ENCODE measurements at regions not wholly inside any gene's neighbourhood (a gene's known extent, or its start where the extent isn't known, plus 50 kb on each side); places are given as distances from the start of the nearest gene placed in this dataset.
A peak's percentile ranks its signal among the peaks of the same experiment; 100 is the strongest.
"Not testable (repeated sequence)": the region's sequence is repeated elsewhere in the genome, so short reads cannot be mapped to it uniquely, and the experiment has no call there.

GRCh38 chr14:34139160-34140121 lies 188.6 kb upstream of the EGLN3 start:
- H3K27me3 ChIP-seq (ENCODE audit: control insufficient read depth in 2 of 2, insufficient read depth in 2 of 2, low read length in 2 of 2); CTCF ChIA-PET (ENCODE audit: low intra/inter-chr PET ratio); BruUV-seq (replicated peaks); H3K4me3 ChIP-seq; H3K9me1 ChIP-seq (ENCODE audit: control insufficient read depth, insufficient read depth, low read length); H3K36me3 ChIP-seq (ENCODE audit: control insufficient read depth, insufficient read depth, low read length); H3K79me2 ChIP-seq (ENCODE audit: control insufficient read depth, insufficient read depth, low read length); in situ Hi-C loops (cut with MboI); H3K4me1 ChIP-seq (replicated peaks in 1 of 2; ENCODE audit: control insufficient read depth in 2 of 2, insufficient read depth in 2 of 2, low read length in 2 of 2); H3K9me3 ChIP-seq (replicated peaks; ENCODE audit: control insufficient read depth, insufficient read depth, low read depth, low read length); H4K20me1 ChIP-seq (replicated peaks; ENCODE audit: control insufficient read depth, insufficient read depth, low read length); TF ChIP-seq REST (CRISPR knock-in tag; IDR thresholded peaks at IDR 0.05; ENCODE audit: low read depth): not testable (repeated sequence)
- Histone ChIP-seq H3K9ac (ENCODE audit: insufficient read depth in 1 of 2, low read depth in 2 of 2, low read length in 2 of 2) (peak overlapping the region in 1 of 2 experiments; percentile 68; a peak in 1 of 4 replicates), H3K27ac (ENCODE audit: extremely low read depth, low read depth, low read length) (peak overlapping the region; percentile 36; the same call in 1 of the 3 replicates), H3K4me2 (ENCODE audit: insufficient read depth, low read length) (peak overlapping the region; percentile 62), H2AFZ (ENCODE audit: low read depth, low read length) (peak overlapping the region; percentile 90)
- WGBS (ENCODE audit: insufficient coverage, low coverage, missing lambda C conversion rate): 25% methylated on average over 12 of the region's 13 CpGs
- POLR2A ChIA-PET: interaction anchor here (0.5 to 1.4 kb wide), 5 partner anchors 9 to 34 kb away, joined by 3 read pairs; no protein-coding TSS in a partner anchor
- intact Hi-C loops (cut with micrococcal nuclease): loop anchor here (5.0 kb wide), 1 partner anchor 88 kb away; no protein-coding TSS in a partner anchor
- ATAC-seq (peak; percentile 88), DNase-seq (ENCODE audit: extremely low read depth in 1 of 4, low spot score in 3 of 4) (peak in 3 of 4 experiments; percentile 11 to 73 (median 17)), FAIRE-seq (peak; percentile 48)
- TF ChIP-seq FOXA3 (CRISPR knock-in tag; conservative IDR thresholded peaks at IDR 0.05 in 1 of 2, IDR thresholded peaks at IDR 0.05 in 1 of 2): peak; percentile 87 to 88
- TF ChIP-seq MNT (conservative IDR thresholded peaks at IDR 0.05): 0 out of 4 replicates have a peak, but pooled peaks of 1 of the 2 experiments have one; percentile 19
- TF ChIP-seq REST (IDR thresholded peaks at IDR 0.05; ENCODE audit: borderline replicate concordance): peak; percentile 30; the same call in 1 of the 2 replicates
- TF ChIP-seq LEF1 (IDR thresholded peaks at IDR 0.05): peak; percentile 69
- TF ChIP-seq FOXK2 (conservative IDR thresholded peaks at IDR 0.05 in 1 of 2, IDR thresholded peaks at IDR 0.05 in 1 of 2; ENCODE audit: low read depth in 2 of 2): peak; percentile 84 to 92
- peak; percentile 66; the same call in 1 of the 2 replicates for TF ChIP-seq NFRKB (IDR thresholded peaks at IDR 0.05; ENCODE audit: low read depth)
- TF ChIP-seq YY1 (IDR thresholded peaks at IDR 0.05; ENCODE audit: borderline replicate concordance in 1 of 3, control insufficient read depth in 1 of 3, extremely low read depth in 1 of 3, insufficient read depth in 3 of 3, insufficient read length in 1 of 3, insufficient replicate concordance in 2 of 3, low read depth in 1 of 3, low read length in 2 of 3): peak in 1 of 3 experiments; percentile 33
- peak; percentile 18; the same call in 1 of the 2 replicates for TF ChIP-seq EP400 (IDR thresholded peaks at IDR 0.05)

Measured in K562 (cell line).